Uterus (tissue), 2 donors: ENCODE measurements at regions not wholly inside any gene's neighbourhood (a gene's known extent, or its start where the extent isn't known, plus 50 kb on each side); places are given as distances from the start of the nearest gene placed in this dataset.

Experiments used
- CTCF ChIP-seq, 4 experiments: fragments of 200-600 bp in 2 of 4; fragments of 450-650 bp in 2 of 4; sonication (generic) in 2 of 4; IDR thresholded peaks; one replicate each; pipeline ENCODE4 v1.5.1; 2016 to 2019; ENCODE audit warnings: antibody characterized with exemption in 4 of 4, mild to moderate bottlenecking in 2 of 4, moderate library complexity in 1 of 4
- POLR2A ChIP-seq, 2 donors: fragments of 450-650 bp; IDR thresholded peaks; one replicate each; pipeline ENCODE4 v1.6.1; 2016; ENCODE audit warnings: antibody characterized with exemption in 2 of 2, mild to moderate bottlenecking in 1 of 2, moderate library complexity in 1 of 2

DNA sequence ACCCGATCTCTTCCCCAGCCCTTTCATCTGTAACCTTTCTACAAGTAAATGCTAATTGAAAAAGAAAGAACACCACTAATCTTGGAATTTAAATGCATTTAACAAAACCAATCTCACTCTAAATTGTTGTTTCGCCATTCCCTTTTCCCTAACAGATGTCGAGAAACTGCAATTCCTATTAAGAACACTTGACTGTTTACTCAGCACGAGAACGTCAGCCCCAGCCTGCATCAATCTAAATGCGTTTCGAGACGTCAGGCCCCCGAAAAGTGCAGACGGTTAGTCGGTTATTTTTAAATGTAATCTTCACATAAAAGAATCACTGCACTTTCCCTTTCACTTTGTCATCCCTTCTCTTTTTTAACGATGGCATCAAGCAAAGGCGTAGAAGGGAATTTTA, 837.6 kb downstream of the VRK1 start:
- TF ChIP-seq CTCF (IDR thresholded peaks at IDR 0.05) (no peak), POLR2A (IDR thresholded peaks at IDR 0.05) (no peak)
